ENCODE measurements at regions not wholly inside any gene's neighbourhood (a gene's known extent, or its start where the extent isn't known, plus 50 kb on each side); places are given as distances from the start of the nearest gene placed in this dataset.

GRCh38 chr5:155408465-155408864 is 394.9 kb downstream of the KIF4B start:
- TF ChIP-seq CTCF (conservative IDR thresholded peaks at IDR 0.05), result no peak
- Mint-ChIP-seq H3K27ac (no peak overlapping the region), H3K4me1 (no peaks in the 10 kb centered on the region), H3K36me3 (ENCODE audit: low read depth) (no peaks in the 10 kb centered on the region), H3K4me3 (no peak overlapping the region), H3K9me3 (peaks cover 13% of the 10 kb centered on the region), H3K27me3 (ENCODE audit: insufficient read depth) (no peaks in the 10 kb centered on the region)
- Histone ChIP-seq H3K4me1 (ENCODE audit: control insufficient read depth, insufficient read depth, low read length) (no peaks in the 10 kb centered on the region), H3K9me3 (ENCODE audit: control insufficient read depth, low read length) (peaks cover 9% of the 10 kb centered on the region), H3K4me3 (ENCODE audit: low read length) (no peak overlapping the region), H3K36me3 (ENCODE audit: control insufficient read depth, insufficient read depth, low read length) (no peaks in the 10 kb centered on the region), H3K27me3 (ENCODE audit: control insufficient read depth, insufficient read depth, low read length, poor library complexity, severe bottlenecking) (no peaks in the 10 kb centered on the region), H3K9ac (ENCODE audit: extremely low read depth, low read length, poor library complexity, severe bottlenecking) (no peak overlapping the region), H3K27ac (ENCODE audit: low read depth, low read length) (no peak overlapping the region)
- no peak for DNase-seq
- 85 to 93% methylated on average over 4 to 5 of the region's 5 CpGs for WGBS, 2 experiments (ENCODE audit: insufficient coverage in 1 of 2, insufficient read length in 1 of 2)

GRCh38 chr5:155416765-155417164 is 403.2 kb downstream of the KIF4B start:
- H3K27ac ChIP-seq (ENCODE audit: low read depth, low read length), result no peak overlapping the region
- H3K36me3 Mint-ChIP-seq (ENCODE audit: low read depth), result no peaks in the 10 kb centered on the region
- H3K27me3 Mint-ChIP-seq (ENCODE audit: insufficient read depth), result no peaks in the 10 kb centered on the region
- no peak overlapping the region for H3K27ac Mint-ChIP-seq
- H3K4me1 Mint-ChIP-seq, result peaks cover 2% of the 10 kb centered on the region
- H3K9me3 ChIP-seq (ENCODE audit: control insufficient read depth, low read length), result no peaks in the 10 kb centered on the region
- TF ChIP-seq CTCF (conservative IDR thresholded peaks at IDR 0.05), result no peak
- no peaks in the 10 kb centered on the region for H3K4me1 ChIP-seq (ENCODE audit: control insufficient read depth, insufficient read depth, low read length)
- H3K9ac ChIP-seq (ENCODE audit: extremely low read depth, low read length, poor library complexity, severe bottlenecking), result no peak overlapping the region
- H3K4me3 ChIP-seq (ENCODE audit: low read length), result no peak overlapping the region
- no peak overlapping the region for H3K4me3 Mint-ChIP-seq
- no peaks in the 10 kb centered on the region for H3K36me3 ChIP-seq (ENCODE audit: control insufficient read depth, insufficient read depth, low read length)
- no peak for DNase-seq
- no peaks in the 10 kb centered on the region for H3K9me3 Mint-ChIP-seq
- H3K27me3 ChIP-seq (ENCODE audit: control insufficient read depth, insufficient read depth, low read length, poor library complexity, severe bottlenecking), result no peaks in the 10 kb centered on the region
- 90% methylated on average over 1 of the region's 1 CpG; no CpG with 5 or more reads in 1 of the 2 experiments for WGBS, 2 experiments (ENCODE audit: insufficient coverage in 1 of 2, insufficient read length in 1 of 2)

- H3K27me3 Mint-ChIP-seq (ENCODE audit: insufficient read depth), result no peaks in the 10 kb centered on the region
- Histone ChIP-seq H3K4me3 (ENCODE audit: low read length) (no peak overlapping the region), H3K9ac (ENCODE audit: extremely low read depth, low read length, poor library complexity, severe bottlenecking) (no peak overlapping the region)
Observed at GRCh38 chr5:155418960-155419579, 405.5 kb downstream of the KIF4B start.

More at GRCh38 chr5:155418960-155419579, 405.5 kb downstream of the KIF4B start:
- H3K4me3 Mint-ChIP-seq, result no peak overlapping the region
- no peaks in the 10 kb centered on the region for H3K36me3 ChIP-seq (ENCODE audit: control insufficient read depth, insufficient read depth, low read length)
- no peak overlapping the region for H3K27ac Mint-ChIP-seq
- H3K27me3 ChIP-seq (ENCODE audit: control insufficient read depth, insufficient read depth, low read length, poor library complexity, severe bottlenecking), result no peaks in the 10 kb centered on the region
- H3K27ac ChIP-seq (ENCODE audit: low read depth, low read length), result no peak overlapping the region
- no peaks in the 10 kb centered on the region for H3K4me1 ChIP-seq (ENCODE audit: control insufficient read depth, insufficient read depth, low read length)
- TF ChIP-seq CTCF (conservative IDR thresholded peaks at IDR 0.05), result no peak
- no peak for DNase-seq
- 89% methylated on average over 5 of the region's 5 CpGs for WGBS, 2 experiments (ENCODE audit: insufficient coverage in 1 of 2, insufficient read length in 1 of 2)
- no peaks in the 10 kb centered on the region for H3K36me3 Mint-ChIP-seq (ENCODE audit: low read depth)
- H3K9me3 Mint-ChIP-seq, result no peaks in the 10 kb centered on the region
- H3K9me3 ChIP-seq (ENCODE audit: control insufficient read depth, low read length), result no peaks in the 10 kb centered on the region
- H3K4me1 Mint-ChIP-seq, result peaks cover 8% of the 10 kb centered on the region
